IPS-NIHi11 (cell line): ENCODE measurements at regions not wholly inside any gene's neighbourhood (a gene's known extent, or its start where the extent isn't known, plus 50 kb on each side); places are given as distances from the start of the nearest gene placed in this dataset.
"Not testable (repeated sequence)": the region's sequence is repeated elsewhere in the genome, so short reads cannot be mapped to it uniquely, and the experiment has no call there.

Experiments used
- DNase-seq: peaks from one replicate; pipeline ENCODE4 v3.0.0; 2012; ENCODE audit warnings: mixed read lengths, low spot score

GRCh38 chr9:3659647-3660046 is 133.8 kb upstream of the RFX3 start:
- no peak for DNase-seq

- DNase-seq: no peak
Observed at GRCh38 chr9:3658964-3659363, 133.2 kb upstream of the RFX3 start.

- no peak for DNase-seq
Observed at GRCh38 chr9:3656224-3656623, 130.4 kb upstream of the RFX3 start.

- no peak for DNase-seq
Observed at GRCh38 chr9:3650994-3651622, 125.3 kb upstream of the RFX3 start.

GRCh38 chr9:3648722-3649246 is 123.0 kb upstream of the RFX3 start:
- DNase-seq: no peak

GRCh38 chr9:3648266-3648665 is 122.5 kb upstream of the RFX3 start:
- DNase-seq: no peak

- no peak for DNase-seq
Observed at GRCh38 chr9:3647652-3648051, 121.9 kb upstream of the RFX3 start.

GRCh38 chr9:3646226-3646625 is 120.4 kb upstream of the RFX3 start:
- no peak for DNase-seq

GRCh38 chr9:3642075-3642474 is 116.3 kb upstream of the RFX3 start:
- not testable (repeated sequence) for DNase-seq

- no peak for DNase-seq
Observed at GRCh38 chr9:3629495-3629894, 103.7 kb upstream of the RFX3 start.

- DNase-seq: no peak
Observed at GRCh38 chr9:3628239-3628638, 102.4 kb upstream of the RFX3 start.

- DNase-seq: no peak
Observed at GRCh38 chr9:3608011-3608410, 82.2 kb upstream of the RFX3 start.

GRCh38 chr9:3600672-3601071 is 74.9 kb upstream of the RFX3 start:
- no peak for DNase-seq

GRCh38 chr9:3597792-3598191 is 72.0 kb upstream of the RFX3 start:
- DNase-seq: no peak

- no peak for DNase-seq
Observed at GRCh38 chr9:3586066-3586465, 60.3 kb upstream of the RFX3 start.

GRCh38 chr9:3585606-3586005 is 59.8 kb upstream of the RFX3 start:
- DNase-seq: no peak

- no peak for DNase-seq
Observed at GRCh38 chr9:3578786-3579185, 53.0 kb upstream of the RFX3 start.

GRCh38 chr9:3576328-3576727 is 50.5 kb upstream of the RFX3 start:
- DNase-seq: no peak

- no peak for DNase-seq
Observed at GRCh38 chr9:3575821-3576220, 50.0 kb upstream of the RFX3 start.
